HG03354 (cell line): ENCODE measurements at regions not wholly inside any gene's neighbourhood (a gene's known extent, or its start where the extent isn't known, plus 50 kb on each side); places are given as distances from the start of the nearest gene placed in this dataset.
"Not testable (repeated sequence)": the region's sequence is repeated elsewhere in the genome, so short reads cannot be mapped to it uniquely, and the experiment has no call there.

Source experiments
- ATAC-seq: cut with Tn5 transposase; IDR thresholded peaks from one replicate; pipeline ENCODE4 v1.9.1; 2021; ENCODE audit warnings: mild to moderate bottlenecking; ENCODE audit not compliant: unreplicated experiment, poor library complexity, severe bottlenecking

DNA sequence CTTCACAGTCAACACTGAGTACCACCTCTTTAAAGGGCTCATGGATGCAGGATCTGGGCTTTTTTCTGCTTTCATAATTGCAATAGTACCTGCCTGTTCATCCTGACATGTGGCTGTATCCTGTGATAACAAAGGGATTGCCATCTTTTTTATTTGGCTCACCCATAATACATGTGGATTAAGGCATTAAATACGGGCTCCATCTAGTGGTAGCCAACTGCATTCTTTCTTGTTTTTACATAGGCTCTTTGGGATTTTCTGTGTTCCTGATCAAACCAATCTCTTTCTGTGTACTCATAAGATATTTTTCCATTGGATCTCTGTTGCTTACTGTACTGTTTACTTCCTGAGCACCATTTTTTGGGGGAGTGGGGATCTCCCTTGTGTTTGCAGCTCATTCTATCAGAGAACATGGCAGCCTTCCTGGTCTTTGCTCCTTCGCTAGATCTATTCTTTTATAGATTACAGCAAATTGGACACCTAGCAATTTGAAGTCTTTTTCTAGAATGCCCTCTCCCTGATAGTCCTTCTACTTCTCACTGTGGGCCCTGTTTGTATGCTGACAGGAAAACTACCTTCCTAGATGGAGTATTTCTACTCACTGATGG is 723.4 kb upstream of the MDGA2 start:
- no peak for ATAC-seq

DNA sequence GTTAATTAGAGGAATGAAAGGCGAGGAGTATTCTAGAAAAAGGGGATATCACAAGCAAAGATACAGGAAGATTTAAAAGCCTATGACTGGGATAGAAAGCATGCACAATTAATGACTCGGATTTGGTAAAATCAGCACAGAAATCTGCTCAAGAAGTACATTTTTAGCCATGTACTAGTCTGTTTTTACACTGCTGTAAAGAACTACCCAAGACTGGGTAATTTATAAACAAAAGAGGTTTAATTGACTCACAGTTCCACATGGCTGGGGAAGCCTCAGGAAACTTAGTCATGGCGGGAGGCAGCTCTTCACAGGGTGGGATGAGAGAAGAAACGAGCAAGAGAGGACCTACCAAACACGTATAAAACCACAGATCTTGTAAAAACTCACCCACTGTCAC is 716.3 kb upstream of the MDGA2 start:
- ATAC-seq: no peak

DNA sequence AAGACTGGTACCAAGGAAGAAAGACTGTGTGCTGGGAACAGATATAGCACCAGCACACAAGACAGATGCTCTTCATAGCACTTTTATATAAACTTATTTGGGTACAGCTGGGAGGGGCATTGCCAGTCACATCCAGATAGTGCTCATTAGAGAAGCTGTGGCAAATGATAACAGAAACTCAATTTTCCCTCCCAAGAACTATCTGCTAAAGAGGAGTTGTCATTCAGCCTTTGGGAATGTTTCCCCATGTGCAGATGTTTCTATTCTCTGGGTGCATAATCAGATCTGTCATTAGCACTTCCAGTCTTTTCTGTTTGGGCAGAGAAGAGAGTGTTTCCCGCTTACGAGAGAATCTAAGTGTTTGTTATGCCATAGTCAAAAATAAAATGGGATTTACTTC is 714.9 kb upstream of the MDGA2 start:
- ATAC-seq: no peak

DNA sequence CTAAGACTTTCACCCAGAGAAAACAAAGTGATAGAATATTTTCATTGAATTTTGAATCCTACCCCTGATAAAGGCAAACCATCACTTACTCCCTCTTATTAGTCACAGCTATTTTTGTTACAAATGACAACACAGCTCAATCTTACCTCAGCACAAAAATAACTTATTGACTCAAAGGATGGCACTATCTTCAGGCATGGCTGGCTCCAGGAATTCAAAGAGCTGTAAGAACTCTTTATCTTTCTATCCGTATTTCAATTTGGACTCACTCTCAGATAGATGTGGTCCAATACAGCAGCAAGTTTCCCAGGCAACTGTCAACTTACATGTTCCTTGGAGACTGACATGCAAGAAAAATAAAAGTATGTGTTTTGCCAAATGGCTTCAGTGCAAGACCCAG is 709.4 kb upstream of the MDGA2 start:
- no peak for ATAC-seq

DNA sequence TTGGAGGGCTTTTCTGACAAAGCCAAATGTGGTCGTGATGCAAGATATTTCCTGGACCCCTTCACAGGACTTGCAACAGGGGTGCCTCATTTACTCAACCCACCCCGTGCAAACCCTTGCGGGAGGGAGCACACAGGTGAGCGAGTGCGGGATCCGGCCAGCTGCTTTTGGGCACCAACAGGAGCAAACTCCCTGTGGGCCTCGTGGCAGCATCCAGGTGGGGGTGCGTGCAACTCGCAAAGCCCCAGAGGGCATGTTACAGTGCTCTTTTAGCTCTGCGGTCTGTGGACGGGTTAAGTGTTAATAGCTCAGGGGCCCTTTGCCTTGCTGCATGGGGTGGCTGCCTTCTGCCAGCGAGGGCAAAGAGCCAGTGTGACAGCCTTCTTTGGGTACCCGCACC is 707.6 kb upstream of the MDGA2 start:
- no peak for ATAC-seq

DNA sequence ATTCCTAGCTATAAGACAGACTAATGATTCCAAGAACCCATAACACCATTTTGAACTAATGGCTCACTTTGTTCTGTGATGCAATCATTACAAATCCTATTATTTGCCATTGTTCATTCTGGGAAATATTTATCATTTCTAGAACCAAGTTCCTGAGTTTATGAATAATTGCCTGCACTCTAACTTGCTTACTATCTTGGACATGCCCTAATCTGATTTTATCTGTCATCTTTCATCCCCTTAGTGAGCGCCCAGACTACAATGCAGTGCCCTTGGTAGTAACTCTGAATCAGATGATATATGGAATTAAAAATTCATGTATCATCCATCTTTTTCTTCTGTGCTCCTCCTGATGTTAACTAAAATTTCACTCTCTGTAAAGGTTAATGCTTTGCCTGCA is 703.1 kb upstream of the MDGA2 start:
- no peak for ATAC-seq

DNA sequence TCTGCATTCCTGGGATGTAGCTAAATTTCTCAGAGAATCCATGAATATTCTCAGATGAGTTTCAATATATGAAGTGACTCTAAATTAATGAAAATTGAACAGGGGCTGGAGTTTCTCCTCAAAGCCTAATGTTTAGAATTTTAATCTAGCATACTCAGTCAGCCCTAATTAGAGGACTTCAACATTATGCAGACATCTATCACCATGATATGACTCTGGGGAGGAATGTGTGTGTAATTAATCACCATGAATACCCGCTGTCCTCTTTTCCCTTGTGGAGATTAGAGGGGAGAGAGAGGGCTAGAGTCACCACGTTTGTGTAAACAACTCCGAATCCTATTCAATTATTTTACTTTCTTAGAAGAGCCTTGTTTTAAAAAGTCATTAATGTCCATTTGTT is 698.6 kb upstream of the MDGA2 start:
- ATAC-seq: no peak

DNA sequence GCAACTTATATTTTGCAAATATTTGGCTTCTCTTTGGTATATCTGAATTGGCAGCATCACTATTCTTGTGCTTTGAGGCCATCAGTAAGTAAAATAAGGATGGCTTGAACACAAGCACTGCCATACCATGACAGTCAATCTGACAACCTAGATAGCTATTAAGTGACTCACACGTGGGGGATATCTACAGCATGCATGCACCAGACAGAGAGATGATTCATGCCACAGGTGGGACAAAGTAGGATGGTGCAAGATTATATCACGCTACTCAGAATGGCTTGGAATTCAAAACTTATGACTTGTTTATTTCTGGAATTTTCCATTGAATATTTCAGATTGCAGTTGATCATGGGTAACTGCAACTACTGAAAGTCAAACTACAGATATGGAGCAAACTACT is 675.6 kb upstream of the MDGA2 start:
- no peak for ATAC-seq

DNA sequence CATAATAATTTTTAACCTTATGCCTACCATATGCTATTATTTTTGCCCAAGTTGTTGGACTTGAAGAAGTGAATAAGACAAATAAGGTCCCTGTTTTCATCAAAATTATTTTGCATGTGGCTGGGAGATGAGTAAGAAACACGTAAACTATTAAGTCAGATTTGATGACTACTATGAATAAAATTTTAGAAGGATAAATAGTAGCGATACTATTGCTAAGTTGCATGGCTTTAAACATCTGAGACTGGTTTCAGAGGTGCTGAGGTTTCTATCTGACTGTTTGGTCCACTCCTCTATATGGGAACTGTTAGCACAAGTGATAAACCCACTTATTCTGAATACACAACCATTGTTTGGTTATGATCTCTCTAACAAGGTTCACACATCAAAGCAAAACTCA is 674.3 kb upstream of the MDGA2 start:
- no peak for ATAC-seq

DNA sequence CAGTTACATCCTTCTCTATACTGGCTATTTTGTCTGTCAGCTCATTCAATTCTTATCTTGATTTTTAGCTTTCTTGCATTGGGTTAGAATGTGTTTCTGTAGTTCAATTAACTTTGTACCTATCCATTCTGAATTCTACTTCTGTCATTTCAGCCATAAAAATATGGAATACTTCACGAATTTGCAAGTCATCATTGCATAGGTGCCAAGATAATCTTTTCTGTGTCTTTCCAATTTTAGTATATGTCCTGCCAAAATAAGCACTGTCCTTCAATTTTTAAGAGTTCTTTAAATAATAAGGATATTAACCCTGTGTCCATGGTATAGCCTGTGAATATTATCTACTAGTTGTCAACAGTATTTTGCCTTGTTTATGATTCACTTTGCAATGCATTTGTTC is 665.7 kb upstream of the MDGA2 start:
- ATAC-seq: no peak

DNA sequence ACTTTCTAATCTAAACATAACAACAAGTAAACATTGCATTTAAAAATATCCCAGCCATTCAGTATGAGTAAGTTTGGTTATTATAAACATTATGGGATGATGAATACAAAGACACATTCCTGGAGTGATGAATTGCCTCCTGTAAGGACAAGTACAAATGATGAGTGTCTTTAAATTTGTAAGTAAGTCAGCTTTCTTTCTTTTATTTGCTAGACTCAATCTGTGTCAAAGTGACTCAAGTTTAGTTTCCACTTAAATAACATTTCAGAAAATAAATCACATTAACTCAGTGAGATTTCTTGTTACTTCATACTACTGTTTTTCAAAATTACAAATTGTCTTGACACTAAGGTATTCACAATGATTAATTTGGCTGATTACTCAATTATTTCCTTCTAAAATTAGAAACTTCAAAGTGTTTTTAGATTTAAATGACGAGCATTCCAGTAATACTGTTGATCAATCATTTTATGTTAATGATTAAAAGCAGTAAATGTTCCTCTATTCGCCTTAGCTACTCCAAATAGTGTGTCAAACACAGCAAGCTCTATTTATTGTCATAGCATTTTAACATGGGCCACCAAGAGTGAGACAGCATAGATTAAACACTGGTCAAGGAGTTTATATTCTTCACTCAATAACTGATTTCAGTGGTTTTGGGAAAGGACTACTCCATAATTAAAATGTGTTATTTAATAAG is 658.0 kb upstream of the MDGA2 start:
- ATAC-seq: no peak

DNA sequence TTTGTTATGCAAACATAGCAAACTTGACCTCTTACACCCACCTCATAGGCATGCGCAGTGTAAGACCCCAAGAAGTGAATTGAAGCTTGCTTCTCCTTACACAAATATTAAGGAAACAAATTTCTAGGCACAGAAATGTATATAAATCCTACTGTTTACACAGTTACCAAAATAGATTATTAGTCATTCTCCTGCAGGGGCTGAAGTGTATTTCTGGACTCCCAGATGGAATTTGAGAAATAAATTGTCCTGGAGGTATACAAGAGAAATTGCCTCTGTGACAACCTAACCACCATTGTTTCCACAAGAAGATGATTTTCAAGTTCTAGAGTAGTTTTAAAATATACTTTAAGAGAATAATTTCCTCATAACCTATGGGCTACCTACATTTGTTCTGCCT is 656.0 kb upstream of the MDGA2 start:
- no peak for ATAC-seq

DNA sequence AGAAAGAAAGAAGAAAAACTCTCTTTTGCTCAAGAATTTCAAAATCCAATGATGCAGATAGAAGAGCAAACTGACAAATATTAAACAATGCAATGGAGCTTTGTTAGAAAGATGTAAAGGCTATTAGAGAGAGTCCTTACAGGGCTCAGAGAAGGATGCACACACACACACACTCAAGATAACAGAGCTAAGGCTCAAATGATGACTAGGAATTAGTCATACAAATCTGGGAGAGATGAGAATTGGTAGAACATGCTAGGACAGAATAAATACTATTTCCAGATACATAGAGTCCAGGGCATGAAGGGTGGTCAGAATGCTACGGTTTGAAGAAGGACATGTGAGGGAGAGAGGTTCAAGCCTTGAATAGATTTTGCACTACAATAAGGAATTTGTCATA is 650.1 kb upstream of the MDGA2 start:
- ATAC-seq: no peak

DNA sequence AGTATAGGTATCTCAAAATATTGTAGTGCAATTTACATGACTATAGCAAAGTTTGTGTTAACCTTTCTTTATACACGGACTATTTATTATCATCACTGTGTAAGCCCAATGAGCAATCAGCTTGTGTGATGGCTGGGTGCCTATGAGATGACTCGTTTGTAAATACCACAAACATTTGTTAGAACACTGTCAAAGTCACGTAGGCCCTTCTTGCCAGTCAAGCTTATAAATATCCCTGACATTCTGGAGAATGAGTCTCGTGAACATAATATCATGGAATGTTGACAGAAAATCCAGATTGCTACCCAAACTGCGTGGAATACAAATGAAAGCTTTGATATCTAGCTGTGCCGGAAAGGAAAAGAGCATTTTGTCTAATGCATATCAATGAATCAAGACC is 648.3 kb upstream of the MDGA2 start:
- no peak for ATAC-seq

DNA sequence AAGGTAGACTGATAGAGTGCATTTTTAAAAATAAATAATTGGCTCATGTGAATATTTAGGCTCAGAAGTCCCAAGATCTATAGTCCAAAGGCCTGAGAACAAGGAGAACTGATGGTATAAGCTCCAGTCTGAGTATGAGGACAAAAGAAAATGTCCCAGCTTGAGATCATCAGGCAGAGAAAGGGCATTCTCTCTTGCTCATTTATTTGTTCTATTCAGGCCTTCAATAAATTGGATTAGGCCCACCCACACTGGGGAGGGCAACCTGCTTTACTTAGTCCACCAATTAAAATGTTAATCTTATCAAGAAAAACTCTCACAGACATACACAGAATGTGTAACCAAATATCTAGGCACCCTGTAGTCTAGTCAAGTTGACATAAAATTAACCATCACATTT is 644.4 kb upstream of the MDGA2 start:
- ATAC-seq: no peak

DNA sequence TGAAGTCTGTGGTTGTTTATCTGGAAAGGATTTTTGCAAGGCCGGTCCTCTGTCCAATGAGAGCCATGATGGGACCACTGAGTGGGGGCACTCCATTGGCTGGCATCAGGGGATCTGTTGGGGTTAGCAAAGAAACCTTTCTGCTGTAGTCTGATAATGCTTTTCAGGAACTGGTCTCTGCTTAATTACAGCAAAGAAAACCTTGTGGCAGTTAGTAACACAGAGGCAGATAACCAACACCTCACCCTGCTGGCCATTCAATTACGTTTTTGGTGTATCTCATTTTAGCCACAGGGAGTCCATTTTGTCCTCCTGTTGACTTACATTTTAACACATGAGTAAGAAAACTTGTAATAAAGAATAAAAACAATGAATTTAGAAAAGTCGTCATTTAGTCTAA is 629.3 kb upstream of the MDGA2 start:
- no peak for ATAC-seq

DNA sequence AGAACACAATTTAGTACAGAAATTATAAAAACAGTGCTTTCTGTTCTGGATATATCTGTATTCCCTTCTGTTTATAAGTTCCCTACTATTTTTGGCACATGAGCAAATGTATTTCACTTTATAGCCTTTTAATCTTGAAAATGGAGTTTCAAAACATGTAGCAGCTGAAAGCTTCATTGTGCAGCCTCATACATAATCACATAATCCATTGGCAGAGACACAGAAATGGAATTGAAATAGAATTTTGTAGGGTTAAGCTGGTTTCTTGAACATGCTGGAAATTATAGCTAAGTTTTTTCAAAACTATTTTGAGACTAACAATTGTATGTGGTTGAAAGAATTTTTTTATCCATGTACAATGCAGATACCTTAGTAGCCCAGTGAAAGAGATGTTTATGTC is 614.3 kb upstream of the MDGA2 start:
- no peak for ATAC-seq

DNA sequence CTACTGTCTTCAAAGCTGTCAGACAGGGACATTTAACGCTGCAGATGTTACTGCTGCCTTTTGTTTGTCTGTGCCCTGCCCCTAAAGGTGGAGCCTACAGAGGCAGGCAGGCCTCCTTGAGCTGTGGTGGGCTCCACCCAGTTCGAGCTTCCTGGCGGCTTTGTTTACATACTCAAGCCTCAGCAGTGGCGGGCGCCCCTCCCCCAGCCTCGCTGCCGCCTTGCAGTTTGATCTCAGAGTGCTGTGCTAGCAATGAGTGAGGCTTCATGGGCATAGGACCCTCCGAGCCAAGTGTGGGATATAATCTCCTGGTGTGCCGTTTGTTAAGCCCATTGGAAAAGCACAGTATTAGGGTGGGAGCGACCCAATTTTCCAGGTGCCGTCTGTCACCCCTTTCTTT is 609.8 kb upstream of the MDGA2 start:
- not testable (repeated sequence) for ATAC-seq

DNA sequence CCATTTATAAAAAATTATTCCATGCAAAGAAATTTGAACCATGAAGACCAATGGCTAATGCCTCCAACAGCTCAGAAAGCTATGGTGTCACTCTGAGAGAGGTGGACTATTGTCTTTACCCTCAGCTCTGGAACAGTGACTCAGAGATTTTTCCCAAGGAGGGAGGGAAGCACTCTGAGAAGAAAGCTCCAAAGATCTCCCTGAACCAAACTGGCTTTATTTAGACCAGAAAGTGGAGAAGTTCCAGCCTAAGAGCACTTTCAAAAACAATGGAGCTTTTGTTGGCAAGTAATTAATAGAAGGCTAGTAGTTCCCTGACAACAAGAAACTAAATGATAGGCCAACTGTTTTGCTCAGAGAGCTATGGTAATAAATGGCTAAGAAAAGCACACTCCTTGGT is 599.9 kb upstream of the MDGA2 start:
- no peak for ATAC-seq

DNA sequence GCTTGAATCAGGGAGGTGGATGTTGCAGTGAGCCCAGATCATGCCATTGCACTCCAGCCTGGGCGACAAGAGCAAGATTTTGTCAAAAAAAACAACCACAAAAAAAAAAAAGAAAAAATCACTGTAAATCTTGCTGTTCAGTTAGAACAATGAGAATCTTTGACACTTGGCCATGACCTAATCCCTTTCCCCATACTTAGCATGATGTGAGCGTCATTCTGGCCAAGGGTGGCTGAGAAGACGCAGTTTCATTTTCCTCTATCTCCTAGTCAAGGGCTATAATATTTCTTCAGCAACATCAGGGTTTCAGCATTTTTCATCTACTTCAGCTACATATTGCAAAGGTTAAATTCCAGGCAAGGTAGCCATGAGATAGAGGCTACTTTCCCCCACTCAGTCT is 599.4 kb upstream of the MDGA2 start:
- no peak for ATAC-seq

DNA sequence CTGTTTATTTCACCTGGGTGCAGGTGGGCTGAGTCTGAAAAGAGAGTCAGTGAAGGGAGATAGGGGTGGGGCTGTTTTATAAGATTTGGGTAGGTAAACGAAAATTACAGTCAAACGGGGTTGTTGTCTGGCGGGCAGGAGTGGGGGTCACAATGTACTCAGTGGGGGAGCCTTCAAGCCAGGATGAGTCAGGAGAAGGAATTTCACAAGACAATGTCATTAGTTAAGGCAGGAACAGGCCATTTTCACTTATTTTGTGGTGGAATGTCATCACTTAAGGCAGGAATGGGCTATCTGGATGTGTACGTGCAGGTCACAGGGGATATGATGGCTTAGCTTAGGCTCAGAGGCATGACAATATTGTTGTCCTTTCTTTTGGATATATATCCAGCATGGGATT is 592.5 kb upstream of the MDGA2 start:
- not testable (repeated sequence) for ATAC-seq

DNA sequence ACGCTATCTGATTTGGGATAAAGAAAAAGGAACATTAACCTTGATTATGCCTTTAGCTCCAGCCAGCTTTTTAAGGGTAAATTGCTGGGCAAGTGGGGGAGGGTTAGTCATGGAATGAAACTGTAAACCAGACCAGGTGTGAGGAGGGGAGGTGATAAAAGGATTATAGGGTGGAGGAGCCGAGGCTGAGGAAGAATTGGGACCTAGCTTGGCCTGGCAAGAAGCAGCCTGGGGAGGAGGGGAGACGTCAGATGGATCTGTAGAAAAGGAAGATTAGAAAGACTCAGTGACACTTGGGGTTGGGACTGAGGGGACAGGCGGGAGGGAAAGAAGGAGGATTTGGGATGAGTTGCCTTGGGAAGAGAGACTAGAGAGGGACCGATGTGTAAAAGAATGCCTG is 590.8 kb upstream of the MDGA2 start:
- ATAC-seq: not testable (repeated sequence)
